ENCODE measurements at regions not wholly inside any gene's neighbourhood (a gene's known extent, or its start where the extent isn't known, plus 50 kb on each side); places are given as distances from the start of the nearest gene placed in this dataset.
"Not testable (repeated sequence)": the region's sequence is repeated elsewhere in the genome, so short reads cannot be mapped to it uniquely, and the experiment has no call there.

DNA sequence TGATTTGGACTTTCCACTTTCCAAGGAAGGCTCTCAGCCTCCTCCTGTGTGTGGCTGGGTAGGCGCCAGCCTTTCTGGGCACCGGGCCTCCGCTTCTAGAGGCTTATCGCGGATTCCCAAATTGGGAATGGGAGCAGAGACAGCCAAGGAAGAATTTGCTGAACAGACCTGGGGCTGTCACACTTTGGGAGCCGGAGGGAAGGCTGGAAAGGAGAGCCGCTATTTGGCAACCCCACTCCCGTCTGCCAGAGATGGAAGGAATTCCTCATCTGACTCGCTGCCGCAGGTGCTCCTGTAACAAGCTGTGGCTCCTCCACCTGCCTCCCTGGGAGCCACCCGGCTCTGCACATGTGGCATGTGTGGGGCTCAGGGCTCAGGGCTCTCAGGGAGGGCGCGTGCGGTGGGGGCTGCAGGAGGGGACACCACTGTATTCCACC, 50.8 kb upstream of the ECHDC3 start:
- DNase-seq (ENCODE audit: low read depth): no peak

DNA sequence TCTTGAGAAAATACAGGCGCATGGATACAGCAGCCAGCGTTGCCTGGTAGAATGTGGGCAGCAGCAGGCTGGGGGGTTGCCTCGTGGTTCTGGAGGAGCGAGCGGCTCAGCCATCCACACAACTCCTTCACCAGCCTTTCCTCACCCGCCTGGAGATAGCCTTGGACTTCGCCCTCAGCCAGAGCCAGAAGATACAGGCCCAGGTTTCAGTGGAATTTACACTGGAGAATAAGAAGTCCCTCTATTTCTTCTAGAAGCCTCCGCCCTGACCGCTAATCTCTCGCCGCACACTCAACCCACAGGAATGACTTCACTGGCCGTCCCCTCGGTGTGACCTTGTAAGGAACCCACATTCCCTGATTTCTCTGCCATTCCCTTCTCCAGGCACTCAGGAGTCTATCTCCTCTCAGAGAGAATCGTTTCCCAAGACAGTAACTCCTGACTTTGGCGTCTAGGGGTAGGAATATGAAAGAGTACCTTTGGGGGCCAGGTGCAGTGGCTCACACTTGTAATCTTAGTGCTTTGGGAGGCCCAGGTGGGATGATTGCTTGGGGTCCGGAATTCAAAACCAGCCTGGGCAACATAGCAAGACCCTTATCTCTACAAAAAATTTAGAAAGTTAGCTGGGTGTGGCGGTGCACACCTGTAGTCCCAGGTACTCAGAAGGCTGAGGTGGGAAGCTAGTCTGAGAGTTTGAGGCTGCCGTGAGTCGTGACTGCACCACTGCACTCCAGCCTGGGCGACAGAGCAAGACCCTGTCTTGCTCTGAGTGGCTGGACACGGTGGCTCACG, 52.0 kb upstream of the ECHDC3 start:
- no peak for DNase-seq (ENCODE audit: low read depth)

DNA sequence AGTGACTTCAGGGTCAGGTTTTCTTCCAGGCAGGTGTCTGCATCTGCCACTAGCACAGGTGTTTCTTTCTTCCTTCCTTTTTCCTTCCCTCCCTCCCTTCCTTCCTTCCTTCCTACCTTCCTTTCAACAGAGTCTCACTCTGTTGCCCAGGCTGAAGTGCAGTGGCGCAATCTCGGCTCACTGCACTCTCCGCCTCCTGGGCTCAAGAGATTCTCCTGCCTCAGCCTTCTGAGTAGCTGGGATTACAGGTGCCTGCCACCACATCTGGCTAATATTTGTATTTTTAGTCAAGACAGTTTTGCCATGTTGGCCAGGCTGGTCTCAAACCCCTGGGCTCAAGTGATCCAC, 53.8 kb upstream of the ECHDC3 start:
- DNase-seq (ENCODE audit: low read depth): not testable (repeated sequence)

DNA sequence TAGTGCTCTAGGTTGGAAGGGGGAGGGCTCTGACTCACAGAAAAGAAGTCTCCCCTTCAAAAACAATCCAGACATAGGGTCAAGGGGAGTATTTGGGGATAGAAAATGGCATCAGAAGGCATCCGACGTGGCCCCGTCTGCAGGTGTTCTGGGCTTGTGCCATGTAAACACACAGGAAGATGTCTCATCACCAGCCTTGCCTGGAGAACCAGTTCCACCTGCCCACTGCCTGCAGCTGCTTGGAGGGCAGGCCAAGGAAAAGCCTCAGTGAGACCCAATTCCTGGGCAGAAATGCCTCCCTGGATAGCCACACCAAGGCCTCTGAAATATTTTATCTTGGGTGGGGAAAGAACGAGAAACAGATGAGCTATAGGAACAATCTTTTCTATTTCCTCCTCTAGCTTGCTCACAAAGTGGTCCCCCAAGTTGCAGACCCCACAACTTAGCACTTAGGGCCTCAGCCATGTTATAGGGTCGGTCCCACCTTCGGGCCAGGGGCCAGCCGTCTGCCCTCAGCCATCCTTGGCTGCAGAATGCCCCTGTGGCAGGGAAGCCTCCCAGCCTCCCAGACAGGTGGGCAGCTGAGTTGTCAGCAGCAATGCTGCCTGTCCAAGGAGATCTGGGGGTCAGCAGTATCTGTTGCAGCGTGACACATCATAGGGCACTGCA, 54.3 kb upstream of the ECHDC3 start:
- DNase-seq (ENCODE audit: low read depth): no peak

DNA sequence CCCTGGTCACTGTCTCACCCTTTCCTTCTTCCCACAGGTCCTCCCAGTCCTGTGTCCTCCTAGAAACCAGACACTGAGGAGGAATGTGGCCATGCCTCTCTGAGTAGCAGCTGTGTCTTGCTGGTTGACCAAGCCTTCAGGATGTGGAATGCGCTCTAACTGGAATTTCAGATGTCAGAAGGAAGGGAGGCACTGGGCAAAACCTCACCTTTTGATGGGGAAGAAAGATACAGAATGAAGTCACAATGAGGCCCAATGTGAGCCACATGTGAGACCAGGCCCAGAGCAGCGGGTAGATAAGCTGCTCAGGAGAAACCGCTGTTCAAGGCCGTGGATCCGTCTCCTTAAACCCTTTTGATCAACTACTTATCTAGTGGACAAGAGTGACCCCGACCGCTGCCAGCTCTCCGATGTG, 54.8 kb upstream of the ECHDC3 start:
- no peak for DNase-seq (ENCODE audit: low read depth)

DNA sequence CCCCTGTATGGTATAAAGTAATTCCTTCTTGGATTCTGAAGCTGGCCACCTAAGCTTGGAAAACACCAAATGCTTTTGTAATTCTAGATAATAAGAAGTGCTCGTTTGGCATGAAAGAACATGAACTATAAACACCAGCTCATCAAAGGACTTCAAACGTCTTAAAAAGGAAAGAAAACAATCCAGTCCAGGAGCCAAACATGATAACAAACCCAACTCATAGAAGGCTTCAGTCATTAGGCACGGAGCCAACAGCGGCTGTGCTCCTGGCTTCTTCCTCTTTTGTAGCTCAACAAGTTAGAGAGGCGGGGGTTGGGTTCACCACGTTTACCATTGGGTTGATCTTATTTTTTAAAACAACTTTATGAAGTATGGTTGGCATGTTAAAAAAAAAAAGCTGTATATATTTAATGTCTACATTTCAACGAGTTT, 56.4 kb upstream of the ECHDC3 start:
- peak; percentile 66 for DNase-seq (ENCODE audit: low read depth)

DNA sequence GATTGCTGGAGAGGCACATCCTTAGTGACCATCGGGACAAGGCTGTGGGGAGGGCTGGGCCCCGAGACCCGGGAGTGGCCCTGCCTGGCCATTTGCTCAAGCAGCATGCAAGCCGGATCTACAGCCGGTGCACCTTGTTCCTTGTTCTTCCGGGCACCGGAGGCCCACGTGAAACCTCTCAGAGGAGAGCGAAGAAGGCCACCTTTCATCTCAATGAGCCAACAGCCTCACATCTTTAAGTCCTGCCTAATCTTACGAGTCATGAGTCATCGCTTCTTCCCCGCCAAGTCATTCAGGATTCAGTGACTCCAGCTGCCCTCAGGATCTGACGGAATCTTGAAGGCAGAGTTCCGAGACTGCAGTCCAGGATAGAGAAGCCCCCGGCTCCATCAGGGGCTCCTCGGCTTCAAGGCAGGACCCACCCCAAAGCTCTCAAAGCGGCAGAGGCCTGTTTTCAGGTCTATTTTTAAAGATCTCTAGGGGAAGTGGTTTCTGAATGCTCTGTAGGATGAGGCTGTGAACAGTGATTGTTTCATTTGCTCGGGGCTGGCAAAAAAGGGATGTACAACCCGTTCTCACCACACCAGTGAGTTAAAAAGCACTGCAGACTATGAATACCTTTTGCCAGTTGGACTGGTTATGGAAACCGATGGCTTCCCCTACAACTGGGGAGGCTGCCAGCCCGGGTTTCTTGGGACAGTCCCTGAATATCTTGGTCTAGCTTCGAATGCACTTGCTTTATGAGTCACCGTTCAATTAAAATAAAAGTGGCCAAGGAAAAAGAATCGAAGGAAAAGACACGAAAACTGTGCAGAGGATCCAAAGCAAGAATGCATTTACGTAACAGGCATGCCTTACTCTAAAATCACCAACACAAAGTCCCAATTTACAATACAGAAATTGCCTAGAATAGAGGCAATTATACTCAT, 57.2 kb upstream of the ECHDC3 start:
- DNase-seq (ENCODE audit: low read depth): peak; percentile 84

DNA sequence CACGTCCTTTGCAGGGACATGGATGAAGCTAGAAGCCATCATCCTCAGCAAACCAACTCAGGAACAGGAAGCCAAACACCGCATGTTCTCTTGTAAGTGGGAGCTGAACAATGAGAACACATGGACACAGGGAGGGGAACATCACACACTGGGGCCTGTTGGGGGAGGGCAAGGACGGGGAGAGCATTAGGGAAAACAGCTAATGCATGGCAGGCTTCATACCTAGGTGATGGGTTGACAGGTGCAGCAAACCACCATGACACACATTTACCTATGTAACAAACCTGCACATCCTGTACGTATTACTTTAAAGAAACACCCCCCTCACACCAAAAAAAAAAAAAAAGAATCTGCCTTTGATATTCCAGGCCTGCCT, 57.9 kb upstream of the ECHDC3 start:
- DNase-seq (ENCODE audit: low read depth): not testable (repeated sequence)

DNA sequence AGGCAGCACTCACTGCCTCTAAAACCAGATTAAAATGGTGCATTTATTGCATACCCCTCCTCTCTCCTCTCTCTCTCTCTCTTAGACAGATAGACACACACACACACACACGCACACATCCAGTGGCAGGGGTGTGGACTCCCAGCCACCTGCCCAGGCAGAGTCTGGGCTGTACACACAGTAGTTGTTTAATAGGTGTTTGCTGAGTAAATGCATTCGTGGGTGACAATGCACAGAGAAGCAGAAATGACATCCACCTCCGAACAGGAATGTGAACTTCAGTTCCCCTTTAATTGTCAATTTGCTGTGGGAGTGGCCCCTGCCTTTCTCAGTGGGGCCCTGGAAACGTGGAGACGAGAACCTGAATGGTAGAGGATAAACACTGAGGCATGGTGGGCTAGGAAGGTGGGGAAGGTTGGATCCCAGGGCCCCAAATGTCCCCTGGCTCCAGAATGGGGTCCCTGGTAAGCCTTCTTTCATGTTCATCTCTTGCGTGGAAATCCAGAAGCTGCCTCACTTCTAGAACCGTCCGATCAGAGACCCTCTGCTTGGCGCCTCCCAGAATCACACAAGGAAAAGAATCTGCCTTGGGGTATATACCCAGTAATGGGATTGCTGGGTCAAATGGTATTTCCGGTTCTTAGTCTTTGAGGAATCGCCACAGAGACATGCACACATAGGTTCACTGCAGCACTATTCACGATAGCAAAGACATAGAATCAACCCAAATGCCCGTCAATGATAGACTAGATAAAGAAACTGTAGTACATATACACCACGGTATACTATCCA, 58.5 kb upstream of the ECHDC3 start:
- no peak for DNase-seq (ENCODE audit: low read depth)

DNA sequence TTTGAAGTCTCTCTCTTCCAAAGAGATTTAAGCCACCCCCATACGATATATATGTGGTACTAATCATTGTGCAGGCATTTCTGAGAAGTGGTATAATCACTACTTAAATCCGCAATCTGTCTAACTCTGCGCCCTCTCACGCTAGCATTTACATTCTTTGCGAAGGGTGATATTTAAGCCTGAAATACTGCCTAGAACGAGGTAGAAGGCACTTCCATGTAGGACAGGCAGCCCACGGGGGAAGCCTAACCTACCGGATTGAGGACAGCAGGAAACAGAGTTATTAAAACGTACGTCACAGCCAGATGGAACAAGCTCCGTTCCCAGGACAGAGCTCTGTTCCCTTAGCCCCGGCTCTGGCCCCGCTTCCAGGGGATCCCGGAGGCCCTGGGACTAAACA, 59.3 kb upstream of the ECHDC3 start:
- DNase-seq (ENCODE audit: low read depth): no peak

DNA sequence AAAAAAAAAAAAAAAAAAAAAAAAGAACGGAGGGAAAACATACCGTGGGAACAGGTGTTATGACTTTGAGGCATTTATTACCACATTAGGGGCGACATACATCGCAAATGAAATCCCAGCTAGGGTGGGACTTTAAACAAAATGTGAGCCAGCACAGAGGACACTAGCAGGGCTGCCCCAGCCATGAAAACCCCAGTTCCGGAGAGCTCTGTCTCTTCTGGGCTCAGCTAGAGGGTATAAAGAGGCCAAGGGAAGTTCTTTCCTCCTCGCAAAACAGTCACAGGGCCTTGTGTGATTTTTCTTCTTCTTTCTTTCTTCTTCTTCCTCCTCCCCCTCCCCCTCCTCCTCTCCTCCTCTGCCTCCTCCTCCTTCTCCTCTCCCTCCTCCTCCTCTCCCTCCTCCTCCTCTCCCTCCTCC, 59.9 kb upstream of the ECHDC3 start:
- DNase-seq (ENCODE audit: low read depth): no peak

DNA sequence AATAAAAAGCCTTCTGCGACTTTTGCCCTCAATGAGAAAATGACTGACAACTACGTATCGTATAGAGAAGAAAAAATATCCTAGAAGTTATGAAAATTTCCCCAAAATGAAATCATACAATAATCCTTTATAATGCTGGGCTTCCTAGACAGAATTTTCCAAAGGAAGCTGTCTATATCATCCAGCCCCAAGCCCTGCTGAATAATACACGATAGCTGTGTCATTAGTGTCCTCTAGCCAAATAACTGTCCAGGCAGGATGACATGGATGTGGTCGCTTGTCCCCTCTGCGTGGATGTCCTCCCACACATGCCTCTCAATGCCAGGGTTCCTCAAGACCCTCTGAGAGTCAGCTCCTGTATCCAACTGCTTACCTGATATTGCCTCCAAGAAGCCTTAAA, 61.7 kb upstream of the ECHDC3 start:
- no peak for DNase-seq (ENCODE audit: low read depth)

DNA sequence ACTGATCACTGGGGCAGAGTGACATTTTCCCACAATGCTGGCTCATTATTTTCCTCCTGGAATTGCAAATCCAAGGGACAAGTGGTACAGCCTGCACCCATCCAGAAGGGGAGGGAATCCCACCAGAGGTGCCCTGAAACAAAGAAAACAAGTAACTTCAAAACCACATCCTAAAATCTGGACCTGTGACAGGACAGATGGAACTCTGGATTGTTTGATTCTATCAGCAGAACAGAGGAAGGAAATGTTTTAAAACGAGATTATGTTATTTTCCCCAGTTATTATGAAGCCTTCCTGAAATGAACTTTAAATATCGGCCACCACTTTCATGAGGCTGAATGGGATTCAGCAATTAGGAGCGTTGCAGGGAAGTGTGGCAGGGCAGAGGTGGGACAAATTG, 62.2 kb upstream of the ECHDC3 start:
- DNase-seq (ENCODE audit: low read depth): no peak

DNA sequence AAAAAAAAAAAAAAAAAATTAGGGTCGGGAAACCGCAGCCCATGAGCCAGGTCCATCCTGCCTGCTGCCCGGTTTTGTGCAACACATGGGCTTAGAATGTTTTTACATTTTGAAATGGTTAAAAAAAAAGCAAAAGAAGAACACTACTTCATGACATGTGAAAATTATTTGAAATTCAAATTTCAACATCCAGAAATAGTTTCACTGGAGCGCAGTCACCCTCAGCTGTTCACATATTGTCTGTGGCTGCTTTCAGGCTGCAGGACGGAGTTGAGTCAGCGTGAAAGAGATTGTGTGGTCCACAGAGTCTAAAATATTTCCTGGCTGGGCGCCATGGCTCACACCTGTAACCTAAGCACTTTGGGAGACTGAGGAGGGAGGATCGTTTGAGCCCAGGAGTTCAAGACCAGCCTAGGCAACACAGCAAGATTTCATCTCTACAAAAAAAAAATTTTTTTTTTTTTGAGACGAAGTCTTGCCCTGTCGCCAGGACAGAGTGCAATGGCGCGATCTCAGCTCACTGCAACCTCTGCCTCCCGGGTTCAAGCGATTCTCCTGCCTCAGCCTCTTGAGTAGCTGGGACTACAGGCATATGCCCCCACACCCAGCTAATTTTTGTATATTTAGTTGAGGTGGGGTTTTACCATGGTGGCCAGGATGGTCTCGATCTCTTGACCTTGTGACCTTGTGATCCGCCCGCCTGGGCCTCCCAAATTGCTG, 63.9 kb upstream of the ECHDC3 start:
- DNase-seq (ENCODE audit: low read depth): peak; percentile 48

DNA sequence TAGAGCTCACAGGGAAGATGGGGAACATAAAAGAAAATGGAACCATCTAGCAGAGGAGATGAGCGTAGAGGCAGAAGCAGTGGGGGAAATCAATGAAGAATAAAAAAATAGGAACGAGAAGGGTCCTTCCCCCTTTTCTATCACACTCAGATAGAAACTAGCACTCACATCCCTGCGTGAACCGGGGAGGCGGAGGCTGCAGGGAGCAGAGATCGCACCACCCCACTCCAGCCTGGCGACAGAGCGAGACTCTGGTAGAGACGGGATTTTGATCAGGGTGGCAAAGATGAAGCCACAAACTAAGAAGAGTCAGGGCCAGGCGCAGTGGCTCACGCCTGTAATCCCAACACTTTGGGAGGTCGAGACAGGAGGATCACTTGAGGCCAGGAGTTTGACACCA, 64.7 kb upstream of the ECHDC3 start:
- DNase-seq (ENCODE audit: low read depth): no peak

DNA sequence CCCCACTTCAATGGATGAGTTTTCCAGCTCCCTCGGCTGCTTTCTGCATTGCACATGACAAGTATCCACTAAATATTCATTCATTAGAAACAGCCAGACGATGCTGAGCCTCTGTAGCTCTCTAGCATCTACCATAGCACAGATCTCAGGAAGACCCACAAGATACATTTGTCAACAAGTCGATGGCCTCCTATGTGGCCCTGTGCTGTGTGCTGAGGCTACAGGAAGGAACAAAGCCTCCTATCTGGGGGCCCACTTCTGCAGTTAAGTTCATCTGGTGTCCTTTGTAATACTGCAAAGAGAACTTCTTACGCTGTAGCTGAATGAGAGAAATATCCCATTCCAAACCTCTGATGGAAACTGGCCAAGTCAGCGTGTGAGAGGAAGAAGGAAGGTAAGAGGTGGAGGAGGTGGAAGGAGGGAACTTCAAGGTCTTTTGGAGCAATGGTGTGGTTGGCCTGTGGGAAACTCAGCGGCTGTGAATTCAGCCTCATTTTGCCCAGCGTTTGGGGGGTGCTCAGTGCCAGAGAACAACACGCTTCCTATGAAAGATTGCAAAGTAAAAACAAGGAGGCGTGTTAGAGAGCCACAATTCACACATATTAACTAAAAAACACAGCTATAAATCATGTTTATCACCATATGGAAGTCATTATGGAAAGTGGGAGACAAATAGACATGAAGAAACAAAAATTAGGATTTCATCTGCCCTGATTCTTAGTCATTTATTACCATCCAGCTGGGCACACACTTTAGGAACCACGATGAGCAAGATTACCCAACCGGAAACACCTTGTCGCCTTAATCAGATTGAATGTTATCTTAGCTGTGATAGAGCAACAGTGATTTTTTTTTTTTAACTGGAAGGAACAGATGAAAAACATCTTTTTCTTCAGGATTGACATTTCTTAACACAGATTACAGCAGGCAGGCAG, 62.2 kb upstream of the USP6NL start:
- no peak for DNase-seq (ENCODE audit: low read depth)

DNA sequence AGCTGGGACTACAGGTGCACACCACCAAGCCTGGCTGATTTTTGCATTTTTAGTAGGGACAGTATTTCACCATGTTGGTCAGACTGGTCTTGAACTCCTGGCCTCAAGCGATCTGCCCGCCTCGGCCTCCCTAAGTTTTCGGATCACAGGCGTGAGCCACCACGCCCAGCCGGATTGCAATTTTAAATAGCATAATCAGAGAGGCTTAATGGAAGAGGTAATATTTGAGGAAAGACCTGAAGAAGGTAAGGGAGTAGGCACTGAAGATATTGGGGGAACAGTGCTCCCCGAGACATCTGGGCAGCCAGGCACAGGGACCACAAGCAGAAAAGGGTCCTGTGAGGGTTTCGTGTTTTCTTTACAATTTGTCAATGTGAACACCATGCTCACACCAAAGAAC, 61.4 kb upstream of the USP6NL start:
- no peak for DNase-seq (ENCODE audit: low read depth)

DNA sequence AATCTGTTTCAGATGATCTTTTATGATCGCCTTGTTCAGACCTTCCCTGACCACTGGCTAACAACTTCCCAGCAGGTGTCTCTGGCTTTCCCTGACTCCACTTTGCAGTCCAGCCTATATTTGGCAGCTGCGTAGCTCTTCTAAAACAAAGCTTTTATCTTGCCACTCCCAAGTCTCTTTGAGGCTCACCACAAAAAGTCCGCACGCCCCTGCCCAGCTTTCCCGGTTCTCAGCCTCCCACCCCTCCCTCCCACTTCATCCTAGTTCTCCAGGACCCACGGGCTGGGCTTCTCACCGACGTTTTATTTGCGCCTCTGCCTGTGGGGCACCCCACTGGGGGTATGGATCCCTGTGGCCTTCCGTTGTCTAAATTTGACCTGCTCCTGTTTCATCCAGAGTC, 58.9 kb upstream of the USP6NL start:
- DNase-seq (ENCODE audit: low read depth): no peak

DNA sequence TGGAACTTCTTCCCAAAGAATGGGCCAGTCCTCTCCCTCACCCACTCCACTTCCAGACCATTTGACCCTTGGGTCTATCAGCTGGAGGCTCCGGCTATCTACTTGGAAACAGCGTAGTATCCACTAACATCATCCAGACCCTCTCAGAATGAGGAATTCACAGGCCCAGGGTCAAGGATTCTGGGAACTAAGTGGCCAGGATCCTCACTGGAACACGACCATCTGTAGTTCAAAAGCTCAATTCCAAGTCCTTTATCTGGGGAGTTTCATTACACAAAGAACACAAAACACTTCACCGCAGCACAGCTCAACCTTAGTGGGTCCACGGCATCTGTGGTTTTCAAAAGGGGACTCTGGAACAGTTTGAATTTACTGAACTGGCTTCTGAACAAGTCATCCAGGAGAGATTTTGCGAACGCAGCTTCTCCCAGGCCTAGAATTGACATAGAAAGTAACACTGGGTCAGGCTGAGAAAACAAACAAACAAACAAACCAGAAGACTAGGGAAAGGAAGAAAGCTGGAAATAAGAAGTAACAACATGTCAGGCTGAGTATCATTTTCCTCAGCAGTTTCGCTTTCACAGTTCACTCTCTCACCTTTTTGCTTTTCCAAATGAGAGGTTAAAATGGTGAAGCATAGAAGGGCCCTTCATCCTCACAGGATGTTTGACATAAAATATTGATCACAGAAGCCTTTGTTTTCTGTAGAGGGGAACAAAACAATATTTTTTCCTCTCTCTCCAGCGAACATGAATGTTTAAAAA, 57.6 kb upstream of the USP6NL start:
- no peak for DNase-seq (ENCODE audit: low read depth)
